SK-N-SH (cell line): ENCODE measurements at regions not wholly inside any gene's neighbourhood (a gene's known extent, or its start where the extent isn't known, plus 50 kb on each side); places are given as distances from the start of the nearest gene placed in this dataset.

Source experiments
- CTCF ChIA-PET: fragments of 300-600, 350-600 bp; formaldehyde crosslinking; extraction: SDS; loops from one replicate; lab custom pipeline; 2021; lab: Yijun Ruan, JAX
- POLR2A ChIA-PET: fragments of 350-600 bp; sonication (Branson Sonifier 250); formaldehyde crosslinking; extraction: SDS; loops from one replicate; lab custom pipeline; 2020; ENCODE audit warnings: antibody characterized with exemption, inconsistent platforms; lab: Yijun Ruan, JAX
- DNase-seq: peaks from one replicate; pipeline ENCODE4 v3.0.0; 2012
- H2AFZ ChIP-seq: fragments of 200-600 bp; sonication (generic); 2 replicates; pipeline ENCODE4 v1.8.1; 2016; ENCODE audit warnings: antibody characterized with exemption, mild to moderate bottlenecking, low read depth
- H3F3A ChIP-seq: fragments of 200-600 bp; sonication (generic); replicated peaks from 2 replicates; pipeline ENCODE3; 2016; ENCODE audit warnings: antibody characterized with exemption, mild to moderate bottlenecking; ENCODE audit not compliant: insufficient read depth
- H3K27ac ChIP-seq, 2 experiments: fragments of 200-500 bp in 1 of 2; fragments of 200-600 bp in 1 of 2; sonication (Bioruptor generic) in 1 of 2; sonication (generic), shearing (Covaris generic) in 1 of 2; 2 replicates each; pipeline versions ENCODE4 v1.5.1 to v1.6.1; 2014 to 2016; ENCODE audit warnings: low read depth in 2 of 2, inconsistent platforms in 1 of 2, low read length in 1 of 2, mild to moderate bottlenecking in 1 of 2, mixed read lengths in 1 of 2
- H3K27me3 ChIP-seq: fragments of 200-600 bp; sonication (generic), shearing (Covaris generic); 2 replicates; pipeline ENCODE4 v1.6.1; 2016; ENCODE audit warnings: mixed run types; ENCODE audit not compliant: insufficient read depth
- H3K36me3 ChIP-seq, 2 experiments: fragments of 200-500 bp in 1 of 2; fragments of 200-600 bp in 1 of 2; sonication (Bioruptor generic) in 1 of 2; sonication (generic) in 1 of 2; replicated peaks in 1 of 2; 2 replicates each; pipeline versions ENCODE3 to v1.5.1; 2014 to 2016; ENCODE audit warnings: low read length in 1 of 2, mild to moderate bottlenecking in 1 of 2; ENCODE audit not compliant: insufficient read depth in 2 of 2, control insufficient read depth in 1 of 2
- H3K4me1 ChIP-seq, 2 experiments: fragments of 200-500 bp in 1 of 2; fragments of 200-600 bp in 1 of 2; sonication (Bioruptor generic) in 1 of 2; sonication (generic), shearing (Covaris generic) in 1 of 2; 2 replicates each; pipeline versions ENCODE4 v1.5.1 to v1.6.1; 2014 to 2016; ENCODE audit warnings: low read depth in 1 of 2, low read length in 1 of 2, mixed run types in 1 of 2; ENCODE audit not compliant: insufficient read depth in 2 of 2, control insufficient read depth in 1 of 2
- H3K4me2 ChIP-seq: fragments of 200-600 bp; sonication (generic), shearing (Covaris generic); 2 replicates; pipeline ENCODE4 v1.6.1; 2017; ENCODE audit warnings: mixed run types
- H3K4me3 ChIP-seq, 2 experiments: fragments of 200-500 bp in 1 of 2; fragments of 200-600 bp in 1 of 2; sonication (Bioruptor generic) in 1 of 2; sonication (generic), shearing (Covaris generic) in 1 of 2; 2 replicates each; pipeline versions ENCODE4 v1.5.1 to v1.8.1; 2014 to 2016; ENCODE audit warnings: low read depth in 2 of 2, inconsistent platforms in 1 of 2, low read length in 1 of 2, mild to moderate bottlenecking in 1 of 2, mixed read lengths in 1 of 2, moderate library complexity in 1 of 2
- H3K79me2 ChIP-seq: fragments of 200-600 bp; sonication (generic); 2 replicates; pipeline ENCODE4 v1.8.1; 2017; ENCODE audit warnings: mild to moderate bottlenecking; ENCODE audit not compliant: insufficient read depth
- H3K9ac ChIP-seq: fragments of 200-600 bp; sonication (generic); 2 replicates; pipeline ENCODE4 v1.6.1; 2017; ENCODE audit warnings: mixed run types
- H3K9me2 ChIP-seq: fragments of 200-600 bp; sonication (generic); 2 replicates; pipeline ENCODE4 v1.6.1; 2017; ENCODE audit warnings: mixed run types
- H3K9me3 ChIP-seq: fragments of 200-600 bp; sonication (generic); 2 replicates; pipeline ENCODE4 v1.6.1; 2017; ENCODE audit warnings: mixed run types, mild to moderate bottlenecking, moderate library complexity
- H4K20me1 ChIP-seq: fragments of 200-600 bp; sonication (generic); 2 replicates; pipeline ENCODE4 v1.6.1; 2017; ENCODE audit warnings: mild to moderate bottlenecking, mixed run types; ENCODE audit not compliant: insufficient read depth
- EP300 ChIP-seq, 2 experiments: IDR thresholded peaks; 2 replicates each; pipeline versions ENCODE4 v1.4.0 to v1.6.1; 2012; ENCODE audit warnings: borderline replicate concordance in 1 of 2, low read depth in 1 of 2, low read length in 1 of 2
- JUND ChIP-seq: IDR thresholded peaks from 2 replicates; pipeline ENCODE4 v1.4.0; 2012
- MXI1 ChIP-seq: IDR thresholded peaks from 2 replicates; pipeline ENCODE4 v1.6.1; 2012; ENCODE audit warnings: mild to moderate bottlenecking, low read depth, low read length, improper control_type of control experiment
- RAD21 ChIP-seq: IDR thresholded peaks from 2 replicates; pipeline ENCODE4 v1.6.1; 2012; ENCODE audit warnings: mild to moderate bottlenecking, low read length
- RCOR1 ChIP-seq: fragments of 150-350 bp; IDR thresholded peaks from 2 replicates; pipeline ENCODE4 v1.6.1; 2017; ENCODE audit warnings: antibody characterized with exemption, low read length
- SMC3 ChIP-seq: IDR thresholded peaks from 2 replicates; pipeline ENCODE4 v1.6.1; 2012; ENCODE audit warnings: low read depth, low read length, improper control_type of control experiment
- USF2 ChIP-seq: fragments of 150-350 bp; IDR thresholded peaks from 2 replicates; pipeline ENCODE4 v1.6.1; 2017; ENCODE audit warnings: antibody characterized with exemption, low read length, low read depth, borderline replicate concordance
- ZBTB33 ChIP-seq: IDR thresholded peaks from 2 replicates; pipeline ENCODE4 v1.4.0; 2012; ENCODE audit warnings: low read depth, borderline replicate concordance
- WGBS: methylation state at CpG from one replicate; pipeline ENCODE4 v1.1.6; 2017; ENCODE audit warnings: low lambda C conversion rate; 5-methylcytosine and 5-hydroxymethylcytosine counted together

- TF ChIP-seq EP300 (IDR thresholded peaks at IDR 0.05; ENCODE audit: borderline replicate concordance in 1 of 2, low read depth in 1 of 2, low read length in 1 of 2): peak in 1 of 2 experiments; percentile 94; a peak in 2 of 4 replicates
Observed at GRCh38 chr1:83693427-83694126, 305.4 kb downstream of the TTLL7 start (continued).

GRCh38 chr1:83692524-83693381, 306.2 kb downstream of the TTLL7 start:
- Histone ChIP-seq H3K9me3 (no peaks in the 10 kb centered on the region), H3K9ac (no peak overlapping the region), H3K79me2 (no peaks in the 10 kb centered on the region), H3K4me1 (peaks cover 8 to 41% of the 10 kb centered on the region in 2 experiments; a peak in 2 of 4 replicates), H3K4me3 (peak overlapping the region; percentile 40 to 64), H3K36me3 (no peaks in the 10 kb centered on the region), H3K9me2 (no peaks in the 10 kb centered on the region), H4K20me1 (no peaks in the 10 kb centered on the region), H2AFZ (peak overlapping the region; percentile 83; the same call in 1 of the 2 replicates), H3K27me3 (no peaks in the 10 kb centered on the region), H3K4me2 (peak overlapping the region; percentile 78), H3K27ac (peak overlapping the region in 1 of 2 experiments; percentile 97; a peak in 2 of 4 replicates), H3F3A (no peaks in the 10 kb centered on the region)
- POLR2A ChIA-PET: interaction anchor here (0.6 to 3.0 kb wide), 7 partner anchors 23 to 1892 kb away, joined by 3 to 31 read pairs (median 3); partner anchors contain the start of gene ADGRL2
- 5% methylated on average over 13 of the region's 13 CpGs for WGBS
- peak; percentile 55 for DNase-seq
- peak; percentile 24; the same call in 1 of the 2 replicates for TF ChIP-seq SMC3
- peak in 1 of 2 experiments; percentile 77; a peak in 2 of 4 replicates for TF ChIP-seq EP300 (IDR thresholded peaks at IDR 0.05; ENCODE audit: borderline replicate concordance in 1 of 2, low read depth in 1 of 2, low read length in 1 of 2)
- TF ChIP-seq USF2: no peak
- no peak for TF ChIP-seq ZBTB33
- no peak for TF ChIP-seq RCOR1
- TF ChIP-seq RAD21: 0 out of 2 replicates have a peak, but pooled peaks have one; percentile 47
- TF ChIP-seq JUND: no peak
- TF ChIP-seq MXI1: peak; percentile 12; the same call in 1 of the 2 replicates
- CTCF ChIA-PET: interaction anchor here (1.5 to 1.8 kb wide), 2 partner anchors 25 to 77 kb away, joined by 3 to 5 read pairs; no protein-coding TSS in a partner anchor
